Endodermal cell (in vitro differentiated cells): ENCODE measurements at regions not wholly inside any gene's neighbourhood (a gene's known extent, or its start where the extent isn't known, plus 50 kb on each side); places are given as distances from the start of the nearest gene placed in this dataset.

Experiments used
- DNase-seq: peaks from one replicate; pipeline ENCODE4 v3.0.0-alpha.2; 2017
- H3K27ac ChIP-seq: 2 replicates; pipeline ENCODE4 v1.5.1; 2013; ENCODE audit warnings: mild to moderate bottlenecking, low read depth, low read length, moderate library complexity
- H3K27me3 ChIP-seq: 2 replicates; pipeline ENCODE4 v1.6.1; 2013; ENCODE audit warnings: mild to moderate bottlenecking, low read length, moderate library complexity; ENCODE audit not compliant: insufficient read depth, control insufficient read depth, poor library complexity, severe bottlenecking
- H3K36me3 ChIP-seq: 2 replicates; pipeline ENCODE4 v1.7.0; 2013; ENCODE audit warnings: mild to moderate bottlenecking, low read length, moderate library complexity; ENCODE audit not compliant: control insufficient read depth, insufficient read depth
- H3K4me1 ChIP-seq: one replicate; pipeline ENCODE4 v1.7.0; 2013; ENCODE audit warnings: low read length; ENCODE audit not compliant: control insufficient read depth, insufficient read depth
- H3K4me3 ChIP-seq: 2 replicates; pipeline ENCODE4 v1.5.1; 2013; ENCODE audit warnings: mild to moderate bottlenecking, low read length, moderate library complexity
- H3K9ac ChIP-seq: 2 replicates; pipeline ENCODE4 v1.6.1; 2013; ENCODE audit warnings: mild to moderate bottlenecking, low read length, moderate library complexity; ENCODE audit not compliant: poor library complexity, severe bottlenecking; ENCODE audit errors: extremely low read depth
- H3K9me3 ChIP-seq: 2 replicates; pipeline ENCODE4 v1.6.1; 2013; ENCODE audit warnings: mild to moderate bottlenecking, low read length, moderate library complexity; ENCODE audit not compliant: control insufficient read depth
- H3K27ac Mint-ChIP-seq: 2 replicates; pipeline ENCODE4 v1.8.0; 2020; ENCODE audit warnings: mixed read lengths
- H3K27me3 Mint-ChIP-seq: 2 replicates; pipeline ENCODE4 v1.8.0; 2021; ENCODE audit warnings: mild to moderate bottlenecking, mixed read lengths; ENCODE audit not compliant: insufficient read depth
- H3K36me3 Mint-ChIP-seq: 2 replicates; pipeline ENCODE4 v1.8.0; 2020; ENCODE audit warnings: low read depth, mixed read lengths
- H3K4me1 Mint-ChIP-seq: 2 replicates; pipeline ENCODE4 v1.8.0; 2020; ENCODE audit warnings: mixed read lengths
- H3K4me3 Mint-ChIP-seq: 2 replicates; pipeline ENCODE4 v1.8.0; 2020; ENCODE audit warnings: mild to moderate bottlenecking, moderate library complexity, mixed read lengths
- H3K9me3 Mint-ChIP-seq: 2 replicates; pipeline ENCODE4 v1.8.0; 2020; ENCODE audit warnings: mild to moderate bottlenecking, mixed read lengths
- WGBS, 2 experiments: methylation state at CpG; one replicate each; pipeline versions ENCODE4 v1.1.5 to v1.1.7; 2013; ENCODE audit warnings: missing lambda C conversion rate in 2 of 2, mixed read lengths in 1 of 2; ENCODE audit not compliant: insufficient coverage in 1 of 2, insufficient read length in 1 of 2; 5-methylcytosine and 5-hydroxymethylcytosine counted together
- TF ChIP-seq, protein P1 (sequence below): fragments of 200-600 bp; sonication (generic); conservative IDR thresholded peaks from 2 replicates; pipeline ENCODE4 v1.5.0; 2021; ENCODE audit warnings: antibody characterized with exemption, mild to moderate bottlenecking

DNA sequence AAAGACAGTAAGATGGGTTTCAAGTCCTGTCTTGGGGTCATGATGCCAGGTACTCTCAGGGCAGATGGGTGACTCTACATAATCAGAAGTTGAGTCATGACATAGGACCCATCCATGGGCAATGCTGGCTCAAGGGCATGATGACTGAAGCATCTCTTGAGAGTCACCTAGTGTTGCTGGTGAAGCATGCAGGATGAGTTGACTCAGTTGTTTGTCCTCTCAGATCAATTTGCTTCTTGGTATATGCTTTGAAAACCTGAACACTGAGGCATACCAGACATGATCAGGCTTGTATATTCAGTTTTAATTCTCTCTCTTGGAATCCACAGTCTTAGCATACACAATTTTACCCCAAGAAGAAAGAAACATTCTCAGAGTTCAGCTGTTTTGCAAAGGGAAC lies 658.9 kb upstream of the NXPH2 start:
- TF ChIP-seq, protein P1, sequence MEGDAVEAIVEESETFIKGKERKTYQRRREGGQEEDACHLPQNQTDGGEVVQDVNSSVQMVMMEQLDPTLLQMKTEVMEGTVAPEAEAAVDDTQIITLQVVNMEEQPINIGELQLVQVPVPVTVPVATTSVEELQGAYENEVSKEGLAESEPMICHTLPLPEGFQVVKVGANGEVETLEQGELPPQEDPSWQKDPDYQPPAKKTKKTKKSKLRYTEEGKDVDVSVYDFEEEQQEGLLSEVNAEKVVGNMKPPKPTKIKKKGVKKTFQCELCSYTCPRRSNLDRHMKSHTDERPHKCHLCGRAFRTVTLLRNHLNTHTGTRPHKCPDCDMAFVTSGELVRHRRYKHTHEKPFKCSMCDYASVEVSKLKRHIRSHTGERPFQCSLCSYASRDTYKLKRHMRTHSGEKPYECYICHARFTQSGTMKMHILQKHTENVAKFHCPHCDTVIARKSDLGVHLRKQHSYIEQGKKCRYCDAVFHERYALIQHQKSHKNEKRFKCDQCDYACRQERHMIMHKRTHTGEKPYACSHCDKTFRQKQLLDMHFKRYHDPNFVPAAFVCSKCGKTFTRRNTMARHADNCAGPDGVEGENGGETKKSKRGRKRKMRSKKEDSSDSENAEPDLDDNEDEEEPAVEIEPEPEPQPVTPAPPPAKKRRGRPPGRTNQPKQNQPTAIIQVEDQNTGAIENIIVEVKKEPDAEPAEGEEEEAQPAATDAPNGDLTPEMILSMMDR = no peak
- Histone ChIP-seq H3K36me3 (no peaks in the 10 kb centered on the region), H3K27me3 (no peaks in the 10 kb centered on the region), H3K9me3 (no peaks in the 10 kb centered on the region), H3K4me1 (no peaks in the 10 kb centered on the region), H3K27ac (no peak overlapping the region), H3K4me3 (no peak overlapping the region), H3K9ac (no peak overlapping the region)
- Mint-ChIP-seq H3K27me3 (no peaks in the 10 kb centered on the region), H3K36me3 (no peaks in the 10 kb centered on the region), H3K4me1 (no peaks in the 10 kb centered on the region), H3K27ac (no peak overlapping the region), H3K4me3 (no peak overlapping the region), H3K9me3 (no peaks in the 10 kb centered on the region)
- DNase-seq = no peak

DNA sequence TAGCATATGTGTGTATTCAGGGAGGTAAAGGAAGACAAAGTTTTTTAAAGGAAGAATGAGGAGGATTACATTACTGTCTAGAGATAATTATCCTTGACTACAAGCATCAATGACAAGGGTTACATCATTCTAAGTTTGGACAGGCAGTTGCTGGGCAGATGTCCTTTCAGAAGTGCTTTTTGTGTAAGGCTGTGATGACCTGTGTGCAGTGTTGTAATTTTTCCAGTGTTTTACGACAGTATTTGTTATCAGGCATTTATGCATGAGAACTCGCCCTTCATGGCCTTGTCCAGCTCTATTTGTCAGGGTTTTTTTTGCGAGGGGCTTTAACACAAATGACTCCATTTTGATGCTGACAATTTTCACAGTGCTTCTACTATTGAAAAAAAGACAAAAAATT lies 658.3 kb upstream of the NXPH2 start:
- Histone ChIP-seq H3K4me3 (no peak overlapping the region), H3K9me3 (no peaks in the 10 kb centered on the region), H3K27ac (no peak overlapping the region), H3K27me3 (no peaks in the 10 kb centered on the region), H3K36me3 (no peaks in the 10 kb centered on the region), H3K4me1 (no peaks in the 10 kb centered on the region), H3K9ac (no peak overlapping the region)
- H3K36me3 Mint-ChIP-seq = no peaks in the 10 kb centered on the region
- TF ChIP-seq, protein P1 = no peak
- no peak overlapping the region for H3K27ac Mint-ChIP-seq
- no peak overlapping the region for H3K4me3 Mint-ChIP-seq
- no peaks in the 10 kb centered on the region for H3K27me3 Mint-ChIP-seq
- WGBS, 2 experiments = 83 to 95% methylated on average over 3 of the region's 3 CpGs
- H3K4me1 Mint-ChIP-seq = no peaks in the 10 kb centered on the region
- H3K9me3 Mint-ChIP-seq = no peaks in the 10 kb centered on the region
- no peak for DNase-seq

DNA sequence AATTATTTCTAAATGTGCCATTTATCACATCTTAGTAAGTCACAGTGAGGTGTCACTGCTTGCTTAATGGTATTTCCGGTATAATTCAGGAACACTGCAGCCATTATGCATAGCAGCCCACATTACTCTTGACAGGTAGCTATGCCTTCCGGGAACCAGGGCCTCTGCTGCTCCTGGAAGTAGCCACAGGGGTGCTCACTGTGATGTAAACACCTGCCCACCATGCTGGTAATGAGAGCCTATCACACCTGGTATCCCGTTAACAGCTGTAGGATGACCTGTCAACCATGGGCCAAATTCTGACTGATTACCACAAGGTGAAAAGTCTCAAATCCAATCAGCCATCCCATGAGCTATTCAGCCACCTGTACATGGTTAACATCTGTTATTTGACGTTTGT lies 647.0 kb upstream of the NXPH2 start:
- Mint-ChIP-seq H3K9me3 (no peaks in the 10 kb centered on the region), H3K27ac (no peak overlapping the region), H3K27me3 (no peaks in the 10 kb centered on the region), H3K4me1 (peaks cover 10% of the 10 kb centered on the region), H3K4me3 (no peak overlapping the region), H3K36me3 (no peaks in the 10 kb centered on the region)
- H3K27me3 ChIP-seq = no peaks in the 10 kb centered on the region
- H3K4me3 ChIP-seq = no peak overlapping the region
- TF ChIP-seq, protein P1 = no peak
- H3K9ac ChIP-seq = no peak overlapping the region
- peak; percentile 64 for DNase-seq
- 92 to 100% methylated on average over 2 to 3 of the region's 4 CpGs for WGBS, 2 experiments
- H3K36me3 ChIP-seq = no peaks in the 10 kb centered on the region
- H3K4me1 ChIP-seq = no peaks in the 10 kb centered on the region
- peaks cover 6% of the 10 kb centered on the region for H3K9me3 ChIP-seq
- H3K27ac ChIP-seq = no peak overlapping the region
